Islet of Langerhans (tissue), 1 donor: ENCODE measurements at regions not wholly inside any gene's neighbourhood (a gene's known extent, or its start where the extent isn't known, plus 50 kb on each side); places are given as distances from the start of the nearest gene placed in this dataset.

Source experiments
- FAIRE-seq: peaks from one replicate; lab custom pipeline; 2011; peaks lifted over from hg19 to GRCh38; lab: Jason Lieb, UNC

GRCh38 chr5:114255260-114255659 lies 106.6 kb upstream of the KCNN2 start:
- no peak for FAIRE-seq

- FAIRE-seq: no peak
Observed at GRCh38 chr5:114261989-114262388, 99.9 kb upstream of the KCNN2 start.

GRCh38 chr5:114265432-114266060 lies 96.3 kb upstream of the KCNN2 start:
- FAIRE-seq: no peak

- FAIRE-seq: no peak
Observed at GRCh38 chr5:114266374-114266773, 95.5 kb upstream of the KCNN2 start.

- FAIRE-seq: no peak
Observed at GRCh38 chr5:114296191-114296590, 65.7 kb upstream of the KCNN2 start.

GRCh38 chr5:114297915-114298314 lies 64.0 kb upstream of the KCNN2 start:
- FAIRE-seq: no peak

GRCh38 chr5:114305402-114306207 lies 56.3 kb upstream of the KCNN2 start:
- FAIRE-seq: no peak

- FAIRE-seq: no peak
Observed at GRCh38 chr5:114308017-114308416, 53.9 kb upstream of the KCNN2 start.

GRCh38 chr5:114308508-114308907 lies 53.4 kb upstream of the KCNN2 start:
- FAIRE-seq: no peak

- no peak for FAIRE-seq
Observed at GRCh38 chr5:114310666-114311065, 51.2 kb upstream of the KCNN2 start.

GRCh38 chr5:114311281-114311680 lies 50.6 kb upstream of the KCNN2 start:
- no peak for FAIRE-seq

- no peak for FAIRE-seq
Observed at GRCh38 chr5:114311968-114312367, 49.9 kb upstream of the KCNN2 start.
